ENCODE measurements at regions not wholly inside any gene's neighbourhood (a gene's known extent, or its start where the extent isn't known, plus 50 kb on each side); places are given as distances from the start of the nearest gene placed in this dataset.

GRCh38 chr18:29488617-29489016, 1311.7 kb upstream of the CDH2 start:
- Histone ChIP-seq H4K20me1 (ENCODE audit: control insufficient read depth, insufficient read depth, insufficient read length) (no peaks in the 10 kb centered on the region), H3K27me3 (ENCODE audit: insufficient read depth, low read length) (no peaks in the 10 kb centered on the region), H3K23ac (ENCODE audit: insufficient read length, low read depth, low read length) (no peak overlapping the region), H2BK5ac (ENCODE audit: insufficient read length, low read length) (no peak overlapping the region), H3K56ac (ENCODE audit: insufficient read length, low read depth, low read length) (no peak overlapping the region), H4K8ac (replicated peaks; ENCODE audit: insufficient read length, low read depth, low read length) (no peak overlapping the region), H3K4ac (ENCODE audit: low read depth, low read length) (no peak overlapping the region), H3K79me1 (ENCODE audit: insufficient read depth, low read depth, low read length, poor library complexity, severe bottlenecking) (no peaks in the 10 kb centered on the region), H2AK5ac (ENCODE audit: insufficient read length, low read length) (no peak overlapping the region), H3K9me3 (ENCODE audit: control insufficient read depth, low read depth, low read length) (no peaks in the 10 kb centered on the region), H3K4me2 (ENCODE audit: insufficient read depth, insufficient read length, low read length) (no peak overlapping the region), H3K4me1 (ENCODE audit: insufficient read depth, low read length) (no peaks in the 10 kb centered on the region), H3K23me2 (ENCODE audit: insufficient read length, low read depth, low read length, poor library complexity, severe bottlenecking) (no peaks in the 10 kb centered on the region), H4K5ac (ENCODE audit: insufficient read length, low read depth, low read length) (no peak overlapping the region), H3T11ph (ENCODE audit: low read length) (no peak overlapping the region), H2BK15ac (ENCODE audit: low read depth, low read length) (no peak overlapping the region), H3K9ac (ENCODE audit: extremely low read depth, insufficient read length, low read length) (no peak overlapping the region), H4K91ac (ENCODE audit: insufficient read length, low read depth, low read length) (no peak overlapping the region), H2BK120ac (ENCODE audit: low read depth, low read length, poor library complexity, severe bottlenecking) (no peak overlapping the region), H2BK20ac (ENCODE audit: low read depth, low read length, poor library complexity, severe bottlenecking) (no peak overlapping the region), H3K18ac (ENCODE audit: insufficient read length, low read depth, low read length) (no peak overlapping the region), H2BK12ac (ENCODE audit: insufficient read length, low read depth, low read length) (no peak overlapping the region), H2AFZ (ENCODE audit: low read length) (no peak overlapping the region), H3K27ac (ENCODE audit: insufficient read length, low read depth, low read length) (no peak overlapping the region), H3K14ac (ENCODE audit: insufficient read depth, low read length) (no peak overlapping the region), H3K79me2 (ENCODE audit: insufficient read depth, low read length) (no peaks in the 10 kb centered on the region)
- Mint-ChIP-seq H3K4me3 (no peak overlapping the region), H3K9me3 (no peaks in the 10 kb centered on the region), H3K4me1 (no peaks in the 10 kb centered on the region), H3K36me3 (ENCODE audit: insufficient read depth in 1 of 3, low read depth in 3 of 3) (no peaks in the 10 kb centered on the region), H3K27me3 (ENCODE audit: low read depth) (no peaks in the 10 kb centered on the region), H3K27ac (no peak overlapping the region)
- DNase-seq, result no peak
- TF ChIP-seq, protein P1, sequence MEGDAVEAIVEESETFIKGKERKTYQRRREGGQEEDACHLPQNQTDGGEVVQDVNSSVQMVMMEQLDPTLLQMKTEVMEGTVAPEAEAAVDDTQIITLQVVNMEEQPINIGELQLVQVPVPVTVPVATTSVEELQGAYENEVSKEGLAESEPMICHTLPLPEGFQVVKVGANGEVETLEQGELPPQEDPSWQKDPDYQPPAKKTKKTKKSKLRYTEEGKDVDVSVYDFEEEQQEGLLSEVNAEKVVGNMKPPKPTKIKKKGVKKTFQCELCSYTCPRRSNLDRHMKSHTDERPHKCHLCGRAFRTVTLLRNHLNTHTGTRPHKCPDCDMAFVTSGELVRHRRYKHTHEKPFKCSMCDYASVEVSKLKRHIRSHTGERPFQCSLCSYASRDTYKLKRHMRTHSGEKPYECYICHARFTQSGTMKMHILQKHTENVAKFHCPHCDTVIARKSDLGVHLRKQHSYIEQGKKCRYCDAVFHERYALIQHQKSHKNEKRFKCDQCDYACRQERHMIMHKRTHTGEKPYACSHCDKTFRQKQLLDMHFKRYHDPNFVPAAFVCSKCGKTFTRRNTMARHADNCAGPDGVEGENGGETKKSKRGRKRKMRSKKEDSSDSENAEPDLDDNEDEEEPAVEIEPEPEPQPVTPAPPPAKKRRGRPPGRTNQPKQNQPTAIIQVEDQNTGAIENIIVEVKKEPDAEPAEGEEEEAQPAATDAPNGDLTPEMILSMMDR (conservative IDR thresholded peaks at IDR 0.05), result no peak
- WGBS (ENCODE audit: extremely low coverage, insufficient read length, low lambda C conversion rate), result no CpG with 5 or more reads among the region's 2 CpGs
